ENCODE measurements at regions not wholly inside any gene's neighbourhood (a gene's known extent, or its start where the extent isn't known, plus 50 kb on each side); places are given as distances from the start of the nearest gene placed in this dataset.

GRCh38 chr18:10265560-10266333, 188.7 kb upstream of the APCDD1 start:
- Mint-ChIP-seq H3K9me3 (ENCODE audit: unreplicated experiment) (peaks cover 5% of the 10 kb centered on the region), H3K4me3 (ENCODE audit: unreplicated experiment) (no peak overlapping the region), H3K36me3 (ENCODE audit: low read depth, unreplicated experiment) (peaks cover 3% of the 10 kb centered on the region), H3K4me1 (ENCODE audit: low read depth, unreplicated experiment) (peaks cover 6% of the 10 kb centered on the region), H3K27me3 (ENCODE audit: low read depth, unreplicated experiment) (peaks cover 4% of the 10 kb centered on the region), H3K27ac (ENCODE audit: unreplicated experiment) (no peak overlapping the region)
- no peak overlapping the region for H3K9ac ChIP-seq (ENCODE audit: low read length)
- H4K20me1 ChIP-seq (ENCODE audit: insufficient read depth, low read length), result no peaks in the 10 kb centered on the region
- no peak for TF ChIP-seq CTCF (IDR thresholded peaks at IDR 0.05; ENCODE audit: insufficient read depth, low read depth, low read length)
- no peak for TF ChIP-seq EZH2 (IDR thresholded peaks at IDR 0.05; ENCODE audit: insufficient read depth, low read length)
- no peaks in the 10 kb centered on the region for H3K36me3 ChIP-seq (ENCODE audit: insufficient read depth, low read length)
- H2AFZ ChIP-seq (ENCODE audit: low read depth, low read length), result no peak overlapping the region
- FAIRE-seq, result no peak
- no peaks in the 10 kb centered on the region for H3K27me3 ChIP-seq (ENCODE audit: insufficient read depth, low read length)
- H3K4me1 ChIP-seq (ENCODE audit: insufficient read depth, low read length), result peaks cover 2% of the 10 kb centered on the region
- no peak overlapping the region for H3K4me3 ChIP-seq (ENCODE audit: insufficient read depth, low read depth, low read length)
- H3K9me3 ChIP-seq (ENCODE audit: insufficient read depth, low read depth, low read length), result no peaks in the 10 kb centered on the region
- H3K4me2 ChIP-seq (ENCODE audit: low read length), result no peak overlapping the region
- no peak overlapping the region for H3K27ac ChIP-seq (ENCODE audit: low read depth, low read length)
- H3K79me2 ChIP-seq (ENCODE audit: insufficient read depth, low read length), result no peaks in the 10 kb centered on the region
- DNase-seq (ENCODE audit: low read depth), result peak; percentile 19

GRCh38 chr18:10266334-10266590, 188.2 kb upstream of the APCDD1 start:
- Histone ChIP-seq H3K79me2 (ENCODE audit: insufficient read depth, low read length) (no peaks in the 10 kb centered on the region), H3K4me3 (ENCODE audit: insufficient read depth, low read depth, low read length) (no peak overlapping the region), H3K36me3 (ENCODE audit: insufficient read depth, low read length) (no peaks in the 10 kb centered on the region), H3K27ac (ENCODE audit: low read depth, low read length) (no peak overlapping the region), H3K9me3 (ENCODE audit: insufficient read depth, low read depth, low read length) (no peaks in the 10 kb centered on the region), H3K9ac (ENCODE audit: low read length) (no peak overlapping the region), H3K4me1 (ENCODE audit: insufficient read depth, low read length) (peaks cover 2% of the 10 kb centered on the region), H2AFZ (ENCODE audit: low read depth, low read length) (no peak overlapping the region), H4K20me1 (ENCODE audit: insufficient read depth, low read length) (no peaks in the 10 kb centered on the region), H3K27me3 (ENCODE audit: insufficient read depth, low read length) (no peaks in the 10 kb centered on the region), H3K4me2 (ENCODE audit: low read length) (no peak overlapping the region)
- TF ChIP-seq EZH2 (IDR thresholded peaks at IDR 0.05; ENCODE audit: insufficient read depth, low read length), result no peak
- no peak for TF ChIP-seq CTCF (IDR thresholded peaks at IDR 0.05; ENCODE audit: insufficient read depth, low read depth, low read length)
- Mint-ChIP-seq H3K36me3 (ENCODE audit: low read depth, unreplicated experiment) (peaks cover 3% of the 10 kb centered on the region), H3K4me3 (ENCODE audit: unreplicated experiment) (no peak overlapping the region), H3K9me3 (ENCODE audit: unreplicated experiment) (peaks cover 5% of the 10 kb centered on the region), H3K4me1 (ENCODE audit: low read depth, unreplicated experiment) (peaks cover 6% of the 10 kb centered on the region), H3K27ac (ENCODE audit: unreplicated experiment) (no peak overlapping the region), H3K27me3 (ENCODE audit: low read depth, unreplicated experiment) (peaks cover 4% of the 10 kb centered on the region)
- no peak for DNase-seq (ENCODE audit: low read depth)
- no peak for FAIRE-seq

GRCh38 chr18:10269261-10269660, 185.2 kb upstream of the APCDD1 start:
- Histone ChIP-seq H3K36me3 (ENCODE audit: insufficient read depth, low read length) (no peaks in the 10 kb centered on the region), H4K20me1 (ENCODE audit: insufficient read depth, low read length) (no peaks in the 10 kb centered on the region), H3K9ac (ENCODE audit: low read length) (no peak overlapping the region), H3K9me3 (ENCODE audit: insufficient read depth, low read depth, low read length) (no peaks in the 10 kb centered on the region), H3K79me2 (ENCODE audit: insufficient read depth, low read length) (no peaks in the 10 kb centered on the region), H3K27me3 (ENCODE audit: insufficient read depth, low read length) (peaks cover 3% of the 10 kb centered on the region), H3K4me3 (ENCODE audit: insufficient read depth, low read depth, low read length) (no peak overlapping the region), H3K27ac (ENCODE audit: low read depth, low read length) (no peak overlapping the region), H2AFZ (ENCODE audit: low read depth, low read length) (no peak overlapping the region), H3K4me1 (ENCODE audit: insufficient read depth, low read length) (peaks cover 2% of the 10 kb centered on the region), H3K4me2 (ENCODE audit: low read length) (no peak overlapping the region)
- Mint-ChIP-seq H3K36me3 (ENCODE audit: low read depth, unreplicated experiment) (no peaks in the 10 kb centered on the region), H3K27me3 (ENCODE audit: low read depth, unreplicated experiment) (peaks cover 3% of the 10 kb centered on the region), H3K9me3 (ENCODE audit: unreplicated experiment) (no peaks in the 10 kb centered on the region), H3K27ac (ENCODE audit: unreplicated experiment) (no peak overlapping the region), H3K4me1 (ENCODE audit: low read depth, unreplicated experiment) (peaks cover 7% of the 10 kb centered on the region), H3K4me3 (ENCODE audit: unreplicated experiment) (no peak overlapping the region)
- no peak for TF ChIP-seq CTCF (IDR thresholded peaks at IDR 0.05; ENCODE audit: insufficient read depth, low read depth, low read length)
- TF ChIP-seq EZH2 (IDR thresholded peaks at IDR 0.05; ENCODE audit: insufficient read depth, low read length), result no peak
- FAIRE-seq, result no peak
- DNase-seq (ENCODE audit: low read depth), result no peak

Measured in astrocyte (in vitro differentiated cells and primary cell).